ENCODE measurements at regions not wholly inside any gene's neighbourhood (a gene's known extent, or its start where the extent isn't known, plus 50 kb on each side); places are given as distances from the start of the nearest gene placed in this dataset.

DNA sequence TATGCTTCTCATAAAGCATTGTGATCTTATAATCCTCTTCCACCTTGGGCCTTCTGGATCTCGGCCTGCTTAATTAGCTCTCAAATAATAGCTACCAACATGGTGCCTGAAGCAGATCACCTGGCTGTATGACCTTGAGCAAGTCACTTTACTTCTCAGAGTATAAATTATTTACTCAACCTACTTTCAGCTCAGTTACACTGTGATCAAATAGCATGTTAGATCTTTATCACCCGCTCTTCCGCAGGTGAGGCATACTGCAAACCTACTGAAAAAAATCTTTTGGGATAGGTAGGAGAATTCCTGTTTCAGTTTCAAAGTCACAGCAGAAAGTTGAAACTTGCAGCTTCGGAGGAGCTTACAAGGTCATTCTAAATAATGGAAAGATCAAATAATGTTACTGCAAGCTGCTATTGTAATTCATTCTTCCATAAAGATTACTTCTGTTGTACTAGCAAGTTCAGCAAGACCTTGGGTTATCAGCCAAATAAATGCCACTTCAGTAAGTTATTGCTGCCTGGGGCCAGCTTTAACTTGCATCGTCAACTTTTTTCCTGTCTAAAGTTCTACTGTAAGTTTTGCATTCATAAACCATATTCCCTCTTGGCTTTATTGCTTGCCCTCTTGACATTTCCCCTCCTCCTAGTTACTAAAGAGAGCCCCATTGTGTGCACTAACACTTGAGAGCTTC lies 268.4 kb upstream of the ATP11B start:
- TF ChIP-seq POLR2A (IDR thresholded peaks at IDR 0.05; ENCODE audit: low read length) (no peak), GATA1 (IDR thresholded peaks at IDR 0.05; ENCODE audit: low read depth, low read length) (no peak)
